ENCODE measurements at regions not wholly inside any gene's neighbourhood (a gene's known extent, or its start where the extent isn't known, plus 50 kb on each side); places are given as distances from the start of the nearest gene placed in this dataset.

DNA sequence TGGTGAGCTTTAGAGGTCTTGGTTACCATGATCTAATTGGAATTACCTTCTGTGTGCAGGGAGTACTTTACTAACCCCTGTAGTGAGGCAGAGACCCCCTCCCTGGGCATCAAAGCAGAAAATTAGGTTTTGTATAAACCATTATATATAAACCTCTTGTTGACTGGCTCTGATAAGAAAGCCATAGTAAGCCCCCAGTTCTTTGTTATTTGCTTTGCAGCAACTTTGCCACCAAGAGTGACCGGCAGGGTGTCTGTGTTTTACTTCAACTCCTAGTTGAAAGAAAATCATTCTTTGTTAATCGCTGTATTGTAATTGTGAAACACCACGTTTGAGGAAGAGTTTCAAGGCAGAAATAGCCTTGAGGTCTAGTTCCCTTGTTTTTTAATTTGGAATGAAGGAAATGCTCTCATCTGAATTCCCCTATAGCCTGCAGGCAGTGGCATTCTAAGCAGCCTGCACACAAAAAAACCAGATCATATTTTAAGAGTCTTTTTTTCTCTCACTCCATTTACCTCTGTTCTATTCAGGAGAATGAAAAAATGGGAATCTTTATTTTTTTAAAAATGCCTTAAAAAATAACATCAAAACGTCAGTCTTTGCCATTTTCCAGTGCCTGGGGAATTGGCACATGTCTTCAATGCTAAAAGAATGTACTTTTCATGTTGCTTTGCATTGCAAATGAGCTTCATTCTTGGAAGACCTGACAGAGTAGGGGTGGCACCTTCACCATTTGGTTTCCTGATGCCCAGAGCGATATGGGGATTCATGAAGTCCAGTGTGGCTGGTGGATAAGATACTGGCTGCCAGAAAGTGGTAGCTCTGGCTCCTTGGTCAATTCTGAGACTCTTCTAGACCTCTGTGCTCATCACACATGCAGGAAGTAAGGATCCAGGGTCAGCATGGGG, 338.1 kb downstream of the SLC4A3 start:
- TF ChIP-seq, protein P1, sequence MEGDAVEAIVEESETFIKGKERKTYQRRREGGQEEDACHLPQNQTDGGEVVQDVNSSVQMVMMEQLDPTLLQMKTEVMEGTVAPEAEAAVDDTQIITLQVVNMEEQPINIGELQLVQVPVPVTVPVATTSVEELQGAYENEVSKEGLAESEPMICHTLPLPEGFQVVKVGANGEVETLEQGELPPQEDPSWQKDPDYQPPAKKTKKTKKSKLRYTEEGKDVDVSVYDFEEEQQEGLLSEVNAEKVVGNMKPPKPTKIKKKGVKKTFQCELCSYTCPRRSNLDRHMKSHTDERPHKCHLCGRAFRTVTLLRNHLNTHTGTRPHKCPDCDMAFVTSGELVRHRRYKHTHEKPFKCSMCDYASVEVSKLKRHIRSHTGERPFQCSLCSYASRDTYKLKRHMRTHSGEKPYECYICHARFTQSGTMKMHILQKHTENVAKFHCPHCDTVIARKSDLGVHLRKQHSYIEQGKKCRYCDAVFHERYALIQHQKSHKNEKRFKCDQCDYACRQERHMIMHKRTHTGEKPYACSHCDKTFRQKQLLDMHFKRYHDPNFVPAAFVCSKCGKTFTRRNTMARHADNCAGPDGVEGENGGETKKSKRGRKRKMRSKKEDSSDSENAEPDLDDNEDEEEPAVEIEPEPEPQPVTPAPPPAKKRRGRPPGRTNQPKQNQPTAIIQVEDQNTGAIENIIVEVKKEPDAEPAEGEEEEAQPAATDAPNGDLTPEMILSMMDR (IDR thresholded peaks at IDR 0.05), result no peak
- no peak for TF ChIP-seq POLR2A (IDR thresholded peaks at IDR 0.05)
